Thyroid gland (tissue), 4 donors: ENCODE measurements at regions not wholly inside any gene's neighbourhood (a gene's known extent, or its start where the extent isn't known, plus 50 kb on each side); places are given as distances from the start of the nearest gene placed in this dataset.

Source experiments
- DNase-seq, 2 donors: peaks; one replicate each; pipeline ENCODE4 v3.0.0-alpha.2; 2019
- H3K27ac ChIP-seq, 3 donors: fragments of 200-600 bp; sonication (generic); 1 replicate in 2 of 3; 2 replicates in 1 of 3; pipeline ENCODE4 v1.5.1; 2016 to 2019; ENCODE audit warnings: mild to moderate bottlenecking in 1 of 3, moderate library complexity in 1 of 3
- H3K27me3 ChIP-seq: fragments of 200-600 bp; sonication (generic); one replicate; pipeline ENCODE4 v1.5.1; 2019
- H3K36me3 ChIP-seq, 2 donors: fragments of 200-600 bp; sonication (generic); one replicate each; pipeline ENCODE4 v1.5.1; 2016 to 2019
- H3K4me1 ChIP-seq, 2 donors: fragments of 200-600 bp; sonication (generic); one replicate each; pipeline ENCODE4 v1.5.1; 2017 to 2019
- H3K4me3 ChIP-seq, 3 donors: fragments of 200-600 bp; sonication (generic); replicated peaks in 1 of 3; 1 replicate in 2 of 3; 2 replicates in 1 of 3; pipeline ENCODE4 v1.5.1; 2016; ENCODE audit warnings: mild to moderate bottlenecking in 1 of 3
- H3K9me3 ChIP-seq: fragments of 200-600 bp; sonication (generic); one replicate; pipeline ENCODE4 v1.5.1; 2017
- CTCF ChIP-seq, 6 experiments: fragments of 200-600 bp in 3 of 6; fragments of 450-650 bp in 3 of 6; sonication (generic) in 3 of 6; IDR thresholded peaks; one replicate each; pipeline ENCODE4 v1.5.1; 2016 to 2019; ENCODE audit warnings: antibody characterized with exemption in 6 of 6, mild to moderate bottlenecking in 2 of 6, inconsistent platforms in 1 of 6, moderate library complexity in 1 of 6
- POLR2A ChIP-seq, 2 donors: fragments of 450-650 bp; IDR thresholded peaks; one replicate each; pipeline ENCODE4 v1.6.1; 2017; ENCODE audit warnings: antibody characterized with exemption in 2 of 2, mild to moderate bottlenecking in 2 of 2, moderate library complexity in 1 of 2
- WGBS, 2 donors: methylation state at CpG; one replicate each; pipeline ENCODE4 v1.1.5; 2017; 5-methylcytosine and 5-hydroxymethylcytosine counted together
- intact Hi-C: fragments of 100-400 bp; cut with DNase I; formaldehyde crosslinking; loops from one replicate; pipeline ENCODE4 v1.15.1; 2023

DNA sequence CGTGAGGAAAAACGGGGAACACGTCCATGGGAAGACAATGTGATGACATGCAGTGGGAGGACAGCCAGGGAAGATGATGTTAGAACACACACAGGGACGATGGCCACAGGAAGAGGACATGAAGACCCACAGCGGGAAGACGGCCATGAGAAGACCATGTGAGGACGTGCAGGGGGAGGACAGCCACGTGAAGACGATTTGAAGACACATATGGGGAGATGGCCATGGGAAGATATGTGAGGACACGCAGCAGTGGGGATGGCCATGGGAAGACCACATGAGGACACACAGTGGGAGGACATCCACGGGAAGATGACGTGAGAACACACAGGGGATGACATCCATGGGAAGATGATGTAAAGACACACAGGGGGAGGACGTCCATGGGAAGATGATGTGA is 83.8 kb downstream of the UQCRFS1 start:
- no peaks in the 10 kb centered on the region for H3K4me1 ChIP-seq
- no peak overlapping the region for H3K4me3 ChIP-seq
- TF ChIP-seq CTCF (IDR thresholded peaks at IDR 0.05) (no peak), POLR2A (IDR thresholded peaks at IDR 0.05) (no peak)
- no peaks in the 10 kb centered on the region for H3K36me3 ChIP-seq
- no peaks in the 10 kb centered on the region for H3K9me3 ChIP-seq
- no peak for DNase-seq
- no peak overlapping the region for H3K27ac ChIP-seq
- intact Hi-C loops = no loop called here
- 80 to 89% methylated on average over 13 of the region's 13 CpGs for WGBS, 2 donors
- no peaks in the 10 kb centered on the region for H3K27me3 ChIP-seq

DNA sequence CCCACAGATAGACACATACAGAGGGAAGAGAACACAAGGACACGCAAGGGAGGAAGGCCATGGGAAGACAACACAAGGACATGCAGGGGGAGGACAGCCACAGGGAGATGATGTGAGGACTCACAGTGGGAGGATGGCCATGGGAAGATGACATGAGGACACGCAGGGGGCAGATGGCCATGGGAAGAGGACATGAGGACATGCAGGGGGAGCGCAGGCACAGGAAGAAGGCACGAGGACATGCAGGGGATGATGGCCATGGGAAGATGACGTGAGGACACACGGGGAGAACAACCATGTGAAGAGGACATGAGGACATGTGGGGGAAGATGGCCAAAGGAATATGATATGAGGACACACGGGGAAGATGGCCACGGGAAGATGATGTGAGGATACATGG is 84.7 kb downstream of the UQCRFS1 start:
- WGBS, 2 donors = 90 to 92% methylated on average over 8 of the region's 8 CpGs
- Histone ChIP-seq H3K27me3 (no peaks in the 10 kb centered on the region), H3K36me3 (no peaks in the 10 kb centered on the region), H3K4me3 (no peak overlapping the region), H3K9me3 (no peaks in the 10 kb centered on the region), H3K4me1 (no peaks in the 10 kb centered on the region), H3K27ac (no peak overlapping the region)
- intact Hi-C loops = no loop called here
- TF ChIP-seq CTCF (IDR thresholded peaks at IDR 0.05) (no peak), POLR2A (IDR thresholded peaks at IDR 0.05) (no peak)
- DNase-seq = no peak

DNA sequence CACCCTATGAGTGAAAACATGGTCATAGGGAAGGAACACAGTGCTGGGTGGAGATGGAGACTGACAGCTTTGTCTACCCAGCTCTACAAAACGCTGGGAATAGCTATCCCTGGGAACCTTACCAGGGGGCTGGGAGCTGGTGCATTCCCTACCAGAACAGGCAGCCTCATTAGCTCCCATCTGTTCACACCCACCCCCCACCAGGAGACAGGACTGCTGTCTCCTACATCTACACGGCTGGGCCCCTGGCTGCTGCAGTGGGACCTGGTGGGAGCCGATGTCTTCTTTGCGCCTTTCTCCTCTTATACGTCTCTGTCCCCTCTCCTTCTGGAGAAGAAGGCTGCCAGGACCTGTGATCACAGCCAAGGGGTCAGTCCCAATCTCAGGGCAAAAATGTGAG is 90.8 kb downstream of the UQCRFS1 start:
- DNase-seq = no peak
- 80 to 82% methylated on average over 4 to 5 of the region's 5 CpGs for WGBS, 2 donors
- Histone ChIP-seq H3K36me3 (no peaks in the 10 kb centered on the region), H3K4me1 (no peaks in the 10 kb centered on the region), H3K4me3 (no peak overlapping the region), H3K27me3 (no peaks in the 10 kb centered on the region), H3K27ac (no peak overlapping the region), H3K9me3 (no peaks in the 10 kb centered on the region)
- intact Hi-C loops = no loop called here
- TF ChIP-seq CTCF (IDR thresholded peaks at IDR 0.05) (no peak), POLR2A (IDR thresholded peaks at IDR 0.05) (no peak)

DNA sequence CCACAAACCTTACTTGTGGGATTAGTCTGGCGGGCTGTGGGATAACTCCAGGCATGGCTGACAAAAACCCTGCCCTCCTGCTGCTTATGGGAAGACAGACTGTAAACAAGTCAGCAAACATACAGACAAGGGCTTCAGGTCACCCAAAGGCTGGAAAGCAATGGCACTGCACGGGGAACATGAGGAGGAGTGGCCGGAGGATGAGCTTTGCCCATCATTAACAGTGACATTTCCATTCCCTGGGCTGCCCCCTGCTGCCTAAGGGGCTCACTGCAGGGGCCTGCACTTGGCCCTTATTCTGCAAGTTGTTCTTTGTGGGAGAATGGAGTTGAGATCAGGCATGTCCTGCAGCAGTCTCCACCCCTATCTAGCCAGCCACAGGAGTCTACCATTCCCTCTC is 91.3 kb downstream of the UQCRFS1 start:
- no peaks in the 10 kb centered on the region for H3K9me3 ChIP-seq
- no peak for DNase-seq
- no peak overlapping the region for H3K27ac ChIP-seq
- H3K36me3 ChIP-seq = no peaks in the 10 kb centered on the region
- no peak for TF ChIP-seq POLR2A (IDR thresholded peaks at IDR 0.05)
- TF ChIP-seq CTCF (IDR thresholded peaks at IDR 0.05) = peak in 1 of 6 experiments; percentile 37
- no peak overlapping the region for H3K4me3 ChIP-seq
- no peaks in the 10 kb centered on the region for H3K4me1 ChIP-seq
- 31 to 36% methylated on average over 3 of the region's 3 CpGs for WGBS, 2 donors
- intact Hi-C loops = no loop called here
- H3K27me3 ChIP-seq = no peaks in the 10 kb centered on the region

DNA sequence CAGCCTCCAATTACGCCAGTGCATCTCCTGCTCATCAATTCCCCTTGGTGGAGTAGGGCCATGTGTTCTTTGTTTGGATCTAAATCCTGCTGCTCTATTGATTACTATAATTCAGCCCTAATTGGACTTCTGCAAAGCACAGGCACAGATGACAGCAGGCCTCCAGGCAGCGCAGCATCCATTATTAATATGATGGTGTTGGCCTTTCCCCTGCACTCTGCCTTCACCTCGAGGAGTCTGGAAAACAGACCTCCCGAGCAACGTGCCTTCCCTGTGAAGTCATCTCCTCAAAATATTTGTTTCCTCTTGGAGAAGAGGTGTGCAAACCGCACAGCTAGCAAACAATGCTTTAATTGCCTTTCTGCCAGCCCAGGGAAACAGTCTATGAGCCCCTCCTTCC is 92.5 kb downstream of the UQCRFS1 start:
- Histone ChIP-seq H3K27me3 (no peaks in the 10 kb centered on the region), H3K4me1 (no peaks in the 10 kb centered on the region), H3K36me3 (no peaks in the 10 kb centered on the region), H3K27ac (no peak overlapping the region), H3K9me3 (no peaks in the 10 kb centered on the region), H3K4me3 (no peak overlapping the region)
- intact Hi-C loops = no loop called here
- DNase-seq = no peak
- TF ChIP-seq POLR2A (IDR thresholded peaks at IDR 0.05) = no peak
- TF ChIP-seq CTCF (IDR thresholded peaks at IDR 0.05) = no peak
- 72 to 74% methylated on average over 6 of the region's 6 CpGs for WGBS, 2 donors
